ENCODE measurements at regions not wholly inside any gene's neighbourhood (a gene's known extent, or its start where the extent isn't known, plus 50 kb on each side); places are given as distances from the start of the nearest gene placed in this dataset.

DNA sequence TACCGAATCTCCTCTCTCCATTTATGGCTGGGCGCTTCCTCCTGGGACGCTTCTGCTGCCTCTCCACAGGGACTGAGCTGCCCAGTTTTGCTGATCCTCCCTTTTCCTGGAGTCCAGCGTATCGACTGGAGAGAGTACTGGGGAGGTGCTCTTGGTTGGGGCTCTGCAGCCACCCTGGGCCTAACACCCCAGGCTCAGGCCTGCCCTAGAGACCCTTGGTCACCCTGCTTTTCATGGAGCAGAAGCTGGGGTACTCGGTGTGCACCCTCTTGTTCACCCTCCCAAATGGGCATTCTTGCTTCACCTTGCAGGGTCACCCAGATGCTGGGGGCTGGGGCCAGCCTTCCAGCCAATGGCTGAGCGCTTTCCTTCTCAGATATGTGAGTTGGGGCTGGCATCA lies 88.8 kb upstream of the RET start:
- no TSS peak for BruUV-seq (replicated peaks)
- Histone ChIP-seq H3K4me2 (ENCODE audit: low read length) (no peak overlapping the region), H3K79me2 (ENCODE audit: insufficient read depth, low read depth, low read length) (no peaks in the 10 kb centered on the region), H3K4me1 (ENCODE audit: insufficient read depth, low read length, poor library complexity, severe bottlenecking) (no peaks in the 10 kb centered on the region), H3K9me3 (ENCODE audit: low read length) (no peaks in the 10 kb centered on the region), H2AFZ (ENCODE audit: low read length) (no peak overlapping the region), H3K27ac (ENCODE audit: low read depth, low read length, poor library complexity, severe bottlenecking) (no peak overlapping the region), H3K9me2 (ENCODE audit: insufficient read depth, low read length) (no peaks in the 10 kb centered on the region), H3K36me3 (ENCODE audit: insufficient read depth, low read length) (no peaks in the 10 kb centered on the region), H3K4me3 (ENCODE audit: low read depth, low read length, poor library complexity, severe bottlenecking) (no peak overlapping the region), H4K20me1 (ENCODE audit: insufficient read depth, low read length) (no peaks in the 10 kb centered on the region)
- TF ChIP-seq, protein P1, sequence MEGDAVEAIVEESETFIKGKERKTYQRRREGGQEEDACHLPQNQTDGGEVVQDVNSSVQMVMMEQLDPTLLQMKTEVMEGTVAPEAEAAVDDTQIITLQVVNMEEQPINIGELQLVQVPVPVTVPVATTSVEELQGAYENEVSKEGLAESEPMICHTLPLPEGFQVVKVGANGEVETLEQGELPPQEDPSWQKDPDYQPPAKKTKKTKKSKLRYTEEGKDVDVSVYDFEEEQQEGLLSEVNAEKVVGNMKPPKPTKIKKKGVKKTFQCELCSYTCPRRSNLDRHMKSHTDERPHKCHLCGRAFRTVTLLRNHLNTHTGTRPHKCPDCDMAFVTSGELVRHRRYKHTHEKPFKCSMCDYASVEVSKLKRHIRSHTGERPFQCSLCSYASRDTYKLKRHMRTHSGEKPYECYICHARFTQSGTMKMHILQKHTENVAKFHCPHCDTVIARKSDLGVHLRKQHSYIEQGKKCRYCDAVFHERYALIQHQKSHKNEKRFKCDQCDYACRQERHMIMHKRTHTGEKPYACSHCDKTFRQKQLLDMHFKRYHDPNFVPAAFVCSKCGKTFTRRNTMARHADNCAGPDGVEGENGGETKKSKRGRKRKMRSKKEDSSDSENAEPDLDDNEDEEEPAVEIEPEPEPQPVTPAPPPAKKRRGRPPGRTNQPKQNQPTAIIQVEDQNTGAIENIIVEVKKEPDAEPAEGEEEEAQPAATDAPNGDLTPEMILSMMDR (conservative IDR thresholded peaks at IDR 0.05; ENCODE audit: low read length), result no peak
- TF ChIP-seq EZH2phosphoT487 (IDR thresholded peaks at IDR 0.05; ENCODE audit: borderline replicate concordance, low read depth, low read length), result no peak
- ChIA-PET POLR2A (no interaction called here), CTCF (ENCODE audit: unreplicated experiment) (no interaction called here)
- DNase-seq (ENCODE audit: low spot score), result no peak
- intact Hi-C loops (cut with micrococcal nuclease; ENCODE audit: unreplicated experiment), result no loop called here

DNA sequence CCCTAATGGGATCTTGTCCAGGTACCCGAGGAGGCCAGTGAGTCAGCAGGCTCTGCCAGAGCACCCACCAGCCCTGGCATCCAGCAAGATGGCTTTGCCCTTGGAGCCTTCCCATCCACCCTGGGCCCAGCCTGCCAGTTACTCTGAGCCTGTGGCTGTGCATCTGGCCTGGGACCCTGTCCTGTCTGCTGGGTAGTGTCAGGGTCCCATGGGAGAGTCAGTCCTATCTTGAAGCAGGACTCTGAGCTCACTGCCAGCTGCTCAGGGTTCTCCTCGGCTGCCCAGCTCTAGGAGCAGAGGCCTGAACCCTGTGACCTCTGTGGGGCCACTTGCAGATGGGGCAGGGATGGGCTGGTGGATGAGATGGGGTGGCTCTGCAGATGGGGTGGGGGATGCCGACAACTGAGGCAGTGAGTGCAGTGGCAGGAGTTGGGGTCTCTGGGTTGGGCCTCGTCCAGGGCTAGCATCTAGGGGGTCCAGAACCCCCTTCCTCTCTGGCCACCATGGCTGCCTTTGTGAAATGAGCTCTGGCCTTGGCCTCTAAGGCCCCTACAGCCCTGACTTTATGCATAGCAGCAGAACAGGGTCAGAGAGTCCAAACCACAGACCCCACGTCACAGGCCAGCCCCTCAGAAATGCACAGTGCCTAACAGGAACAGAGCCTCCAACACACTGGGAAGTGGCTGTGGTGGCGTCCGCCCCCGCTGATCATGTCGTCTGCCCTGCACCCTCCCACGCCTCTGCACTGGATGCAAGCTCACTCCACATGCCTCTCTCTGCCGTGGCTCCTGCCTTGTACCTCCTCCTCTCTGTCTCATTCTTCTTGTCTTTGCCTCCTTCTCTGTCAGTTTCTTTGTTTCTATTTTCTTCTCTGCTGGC lies 88.1 kb upstream of the RET start:
- intact Hi-C loops (cut with micrococcal nuclease; ENCODE audit: unreplicated experiment), result no loop called here

More for the DNA sequence above, 88.1 kb upstream of the RET start:
- no peak overlapping the region for H3K4me3 ChIP-seq (ENCODE audit: low read depth, low read length, poor library complexity, severe bottlenecking)
- no peak for DNase-seq (ENCODE audit: low spot score)
- no peak overlapping the region for H2AFZ ChIP-seq (ENCODE audit: low read length)
- H3K27ac ChIP-seq (ENCODE audit: low read depth, low read length, poor library complexity, severe bottlenecking), result no peak overlapping the region
- no peak for TF ChIP-seq EZH2phosphoT487 (IDR thresholded peaks at IDR 0.05; ENCODE audit: borderline replicate concordance, low read depth, low read length)
- TF ChIP-seq, protein P1 (conservative IDR thresholded peaks at IDR 0.05; ENCODE audit: low read length), result no peak
- ChIA-PET POLR2A (interaction anchor here (0.6 kb wide), 1 partner anchor 542 kb away, joined by 3 read pairs; no protein-coding TSS in a partner anchor), CTCF (ENCODE audit: unreplicated experiment) (no interaction called here)
- H3K36me3 ChIP-seq (ENCODE audit: insufficient read depth, low read length), result no peaks in the 10 kb centered on the region
- H3K9me2 ChIP-seq (ENCODE audit: insufficient read depth, low read length), result no peaks in the 10 kb centered on the region
- H3K4me2 ChIP-seq (ENCODE audit: low read length), result no peak overlapping the region
- H3K79me2 ChIP-seq (ENCODE audit: insufficient read depth, low read depth, low read length), result no peaks in the 10 kb centered on the region
- no peaks in the 10 kb centered on the region for H3K4me1 ChIP-seq (ENCODE audit: insufficient read depth, low read length, poor library complexity, severe bottlenecking)
- H4K20me1 ChIP-seq (ENCODE audit: insufficient read depth, low read length), result no peaks in the 10 kb centered on the region
- no peaks in the 10 kb centered on the region for H3K9me3 ChIP-seq (ENCODE audit: low read length)
- no TSS peak for BruUV-seq (replicated peaks)

Data from OCI-LY7 (cell line).